Brain microvascular endothelial cell (primary cell): ENCODE measurements at regions not wholly inside any gene's neighbourhood (a gene's known extent, or its start where the extent isn't known, plus 50 kb on each side); places are given as distances from the start of the nearest gene placed in this dataset.
A peak's percentile ranks its signal among the peaks of the same experiment; 100 is the strongest.

Experiments used
- DNase-seq: peaks from one replicate; pipeline ENCODE4 v3.0.0-alpha.2; 2020
- H3K27ac ChIP-seq: fragments of 250-450 bp; sonication (Bioruptor Pico); 2 replicates; pipeline ENCODE4 v1.5.1; 2020; ENCODE audit warnings: mild to moderate bottlenecking, moderate library complexity
- H3K27me3 ChIP-seq: fragments of 250-450 bp; sonication (Bioruptor Pico); replicated peaks from 2 replicates; pipeline ENCODE4 v1.5.1; 2020; ENCODE audit warnings: mild to moderate bottlenecking
- H3K36me3 ChIP-seq: fragments of 250-450 bp; sonication (Bioruptor Pico); replicated peaks from 2 replicates; pipeline ENCODE4 v1.5.1; 2020; ENCODE audit warnings: mild to moderate bottlenecking
- H3K4me3 ChIP-seq: 2 replicates; pipeline ENCODE4 v1.5.1; 2011; ENCODE audit warnings: low read depth, mild to moderate bottlenecking, control low read depth, low read length, moderate library complexity
- in situ Hi-C: cut with HindIII; loops from 2 replicates; pipeline ENCODE4 v1.10.0; 2017; ENCODE audit warnings: low sequenced_read_pairs, low pct_ligation_motif_present
- TF ChIP-seq, protein P1 (sequence below): IDR thresholded peaks from 2 replicates; pipeline ENCODE4 v1.5.1; 2011; ENCODE audit warnings: low read depth, mild to moderate bottlenecking, moderate library complexity, low read length, control low read depth, inconsistent platforms; ENCODE audit errors: missing control alignments

DNA sequence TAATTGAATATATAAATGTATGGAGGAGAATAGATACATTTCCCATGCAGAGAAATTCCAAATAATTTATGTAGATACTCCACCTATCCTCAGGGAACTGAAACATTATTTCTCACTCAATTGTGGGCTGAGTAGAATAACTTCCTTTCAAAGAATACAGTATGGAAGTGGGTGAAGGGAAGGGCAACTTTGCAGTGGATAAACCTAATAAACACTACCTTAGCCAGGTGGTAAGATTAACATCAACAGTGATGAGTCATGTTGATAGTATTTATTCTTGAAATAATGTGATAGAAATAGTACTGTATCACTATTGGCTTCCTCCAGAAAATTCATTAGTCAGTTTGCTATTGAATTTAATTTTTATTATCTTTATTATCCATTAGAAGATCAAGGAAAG lies 716.4 kb upstream of the CHAC2 start:
- H3K4me3 ChIP-seq: no peak overlapping the region
- H3K36me3 ChIP-seq: no peaks in the 10 kb centered on the region
- in situ Hi-C loops: no loop called here
- no peaks in the 10 kb centered on the region for H3K27me3 ChIP-seq
- no peak for DNase-seq
- H3K27ac ChIP-seq: no peak overlapping the region
- TF ChIP-seq, protein P1, sequence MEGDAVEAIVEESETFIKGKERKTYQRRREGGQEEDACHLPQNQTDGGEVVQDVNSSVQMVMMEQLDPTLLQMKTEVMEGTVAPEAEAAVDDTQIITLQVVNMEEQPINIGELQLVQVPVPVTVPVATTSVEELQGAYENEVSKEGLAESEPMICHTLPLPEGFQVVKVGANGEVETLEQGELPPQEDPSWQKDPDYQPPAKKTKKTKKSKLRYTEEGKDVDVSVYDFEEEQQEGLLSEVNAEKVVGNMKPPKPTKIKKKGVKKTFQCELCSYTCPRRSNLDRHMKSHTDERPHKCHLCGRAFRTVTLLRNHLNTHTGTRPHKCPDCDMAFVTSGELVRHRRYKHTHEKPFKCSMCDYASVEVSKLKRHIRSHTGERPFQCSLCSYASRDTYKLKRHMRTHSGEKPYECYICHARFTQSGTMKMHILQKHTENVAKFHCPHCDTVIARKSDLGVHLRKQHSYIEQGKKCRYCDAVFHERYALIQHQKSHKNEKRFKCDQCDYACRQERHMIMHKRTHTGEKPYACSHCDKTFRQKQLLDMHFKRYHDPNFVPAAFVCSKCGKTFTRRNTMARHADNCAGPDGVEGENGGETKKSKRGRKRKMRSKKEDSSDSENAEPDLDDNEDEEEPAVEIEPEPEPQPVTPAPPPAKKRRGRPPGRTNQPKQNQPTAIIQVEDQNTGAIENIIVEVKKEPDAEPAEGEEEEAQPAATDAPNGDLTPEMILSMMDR: no peak

DNA sequence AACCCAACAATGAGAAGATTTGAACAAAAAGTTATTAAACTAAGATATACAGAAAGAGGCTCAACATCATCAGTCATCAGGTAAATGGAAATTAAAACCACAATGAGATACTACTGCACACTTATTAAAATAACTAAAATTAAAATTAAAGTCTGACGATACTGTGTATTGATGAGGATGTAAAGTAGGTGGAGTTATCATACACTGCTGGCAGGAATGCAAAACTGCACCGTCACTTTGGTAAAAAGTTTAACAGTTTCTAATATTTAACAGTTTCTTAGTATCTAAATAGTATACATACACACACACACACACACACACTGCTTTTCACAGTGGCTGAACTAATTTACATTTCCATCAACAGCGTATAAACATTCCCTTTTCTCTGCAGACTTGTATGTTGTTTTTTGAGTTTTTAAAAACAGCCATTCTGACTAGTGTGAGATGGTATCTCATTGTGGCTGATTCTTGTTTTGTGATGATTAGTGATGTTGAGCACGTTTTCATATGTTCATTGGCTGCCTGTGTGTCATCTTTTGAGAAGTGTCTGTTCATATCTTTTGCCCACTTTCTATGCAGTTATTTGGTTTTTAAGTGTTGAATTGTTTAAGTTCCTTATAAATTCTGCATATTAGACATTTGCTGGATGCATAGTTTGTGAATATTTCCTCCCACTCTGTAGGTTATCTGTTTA lies 726.9 kb upstream of the CHAC2 start:
- H3K4me3 ChIP-seq: no peak overlapping the region
- TF ChIP-seq, protein P1: peak; percentile 40
- in situ Hi-C loops: no loop called here
- no peak overlapping the region for H3K27ac ChIP-seq
- H3K27me3 ChIP-seq: no peaks in the 10 kb centered on the region
- H3K36me3 ChIP-seq: no peaks in the 10 kb centered on the region
- no peak for DNase-seq

DNA sequence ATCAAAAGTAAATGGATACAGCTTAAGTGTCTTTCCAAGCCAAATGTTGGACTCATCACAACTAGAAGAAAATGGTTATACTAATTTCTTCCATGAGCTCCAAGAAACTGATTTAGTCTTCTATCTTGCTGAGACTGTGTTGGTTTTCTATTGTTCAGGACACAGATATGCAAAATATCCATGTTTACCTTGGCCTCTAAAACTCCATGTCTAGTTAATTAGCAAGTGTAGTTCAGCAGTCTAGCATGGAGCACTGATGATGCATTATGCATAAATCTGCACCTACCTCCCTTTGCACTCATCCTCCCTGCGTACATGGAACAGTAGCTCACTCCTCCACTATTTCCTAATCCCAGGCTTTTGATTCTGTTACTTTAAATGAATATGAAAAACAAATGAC lies 731.4 kb upstream of the CHAC2 start:
- Histone ChIP-seq H3K27ac (no peak overlapping the region), H3K4me3 (no peak overlapping the region), H3K36me3 (no peaks in the 10 kb centered on the region), H3K27me3 (no peaks in the 10 kb centered on the region)
- TF ChIP-seq, protein P1: no peak
- in situ Hi-C loops: no loop called here
- DNase-seq: peak; percentile 32

DNA sequence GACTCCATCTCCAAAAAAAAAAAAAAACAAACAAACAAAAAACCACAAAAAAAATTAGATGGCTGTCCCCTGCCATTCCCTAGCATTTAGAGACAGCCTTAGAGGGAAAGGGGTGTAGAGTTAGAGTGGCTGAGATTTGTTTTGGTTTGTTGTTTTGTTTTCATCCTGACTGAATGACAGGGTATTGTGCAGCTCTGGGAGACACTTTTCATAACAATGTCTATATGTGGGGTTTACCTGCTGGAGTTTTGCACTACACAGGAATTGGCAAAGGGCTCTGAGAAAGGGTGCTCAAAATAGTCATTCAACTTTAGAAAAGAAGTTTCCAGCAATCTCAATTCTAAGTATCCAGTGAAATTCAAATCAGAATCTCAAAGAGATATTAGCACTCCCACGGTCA lies 732.5 kb upstream of the CHAC2 start:
- H3K4me3 ChIP-seq: no peak overlapping the region
- no peaks in the 10 kb centered on the region for H3K27me3 ChIP-seq
- TF ChIP-seq, protein P1: no peak
- H3K27ac ChIP-seq: no peak overlapping the region
- H3K36me3 ChIP-seq: no peaks in the 10 kb centered on the region
- no peak for DNase-seq
- in situ Hi-C loops: no loop called here

DNA sequence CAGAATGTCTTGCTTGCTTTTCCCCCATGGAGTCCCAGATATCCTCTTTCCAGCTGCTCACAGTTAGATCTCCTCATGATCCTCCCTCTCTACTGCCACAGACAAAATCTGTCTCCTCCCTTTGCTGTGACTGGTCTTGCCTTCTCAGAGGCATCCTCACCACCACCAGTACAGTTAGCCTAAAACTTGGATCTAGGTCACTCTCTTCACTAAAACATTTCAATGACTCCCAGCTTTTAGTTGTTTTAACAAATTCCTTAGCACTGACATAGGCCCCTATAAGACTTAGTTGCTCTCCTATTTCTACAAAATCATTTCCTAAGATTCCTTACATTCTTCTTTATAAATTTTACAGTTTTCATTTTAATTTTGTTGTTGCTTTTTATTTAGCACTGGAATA lies 734.2 kb upstream of the CHAC2 start:
- DNase-seq: peak; percentile 48
- Histone ChIP-seq H3K4me3 (no peak overlapping the region), H3K27me3 (no peaks in the 10 kb centered on the region), H3K36me3 (no peaks in the 10 kb centered on the region), H3K27ac (no peak overlapping the region)
- TF ChIP-seq, protein P1: no peak
- in situ Hi-C loops: no loop called here
